ENCODE measurements at regions not wholly inside any gene's neighbourhood (a gene's known extent, or its start where the extent isn't known, plus 50 kb on each side); places are given as distances from the start of the nearest gene placed in this dataset.
A peak's percentile ranks its signal among the peaks of the same experiment; 100 is the strongest.
"Not testable (repeated sequence)": the region's sequence is repeated elsewhere in the genome, so short reads cannot be mapped to it uniquely, and the experiment has no call there.

- DNase-seq = no peak
Observed at GRCh38 chr6:134599079-134599478, 281.2 kb upstream of the SGK1 start.

GRCh38 chr6:134596191-134596590 lies 278.3 kb upstream of the SGK1 start:
- DNase-seq = no peak

GRCh38 chr6:134594881-134595280 lies 277.0 kb upstream of the SGK1 start:
- no peak for DNase-seq

- DNase-seq = no peak
Observed at GRCh38 chr6:134593887-134594286, 276.0 kb upstream of the SGK1 start.

GRCh38 chr6:134593442-134593841 lies 275.5 kb upstream of the SGK1 start:
- DNase-seq = peak; percentile 3

GRCh38 chr6:134593024-134593423 lies 275.1 kb upstream of the SGK1 start:
- DNase-seq = no peak

GRCh38 chr6:134590449-134590848 lies 272.5 kb upstream of the SGK1 start:
- DNase-seq = no peak

GRCh38 chr6:134590004-134590403 lies 272.1 kb upstream of the SGK1 start:
- DNase-seq = no peak

GRCh38 chr6:134589512-134589911 lies 271.6 kb upstream of the SGK1 start:
- no peak for DNase-seq

- no peak for DNase-seq
Observed at GRCh38 chr6:134588267-134588666, 270.4 kb upstream of the SGK1 start.

GRCh38 chr6:134585517-134585873 lies 267.6 kb upstream of the SGK1 start:
- peak; percentile 25 for DNase-seq

GRCh38 chr6:134584847-134585516 lies 267.1 kb upstream of the SGK1 start:
- no peak for DNase-seq

GRCh38 chr6:134577998-134578397 lies 260.1 kb upstream of the SGK1 start:
- no peak for DNase-seq

- DNase-seq = no peak
Observed at GRCh38 chr6:134575221-134575620, 257.3 kb upstream of the SGK1 start.

GRCh38 chr6:134574491-134574890 lies 256.6 kb upstream of the SGK1 start:
- DNase-seq = no peak

- not testable (repeated sequence) for DNase-seq
Observed at GRCh38 chr6:134569996-134570395, 252.1 kb upstream of the SGK1 start.

- DNase-seq = peak; percentile 72
Observed at GRCh38 chr6:134564705-134565104, 246.8 kb upstream of the SGK1 start.

GRCh38 chr6:134560019-134560418 lies 242.1 kb upstream of the SGK1 start:
- DNase-seq = no peak

- DNase-seq = no peak
Observed at GRCh38 chr6:134557509-134557908, 239.6 kb upstream of the SGK1 start.

- DNase-seq = no peak
Observed at GRCh38 chr6:134555672-134556071, 237.8 kb upstream of the SGK1 start.

- DNase-seq = no peak
Observed at GRCh38 chr6:134553936-134554335, 236.0 kb upstream of the SGK1 start.

GRCh38 chr6:134551245-134551960 lies 233.5 kb upstream of the SGK1 start:
- DNase-seq = no peak

- DNase-seq = no peak
Observed at GRCh38 chr6:134550604-134551003, 232.7 kb upstream of the SGK1 start.

- DNase-seq = no peak
Observed at GRCh38 chr6:134549854-134550253, 231.9 kb upstream of the SGK1 start.

Measured in NCI-H510A treated with DMSO at 0.1 percent for 48 hours (cell line).